ENCODE measurements at regions not wholly inside any gene's neighbourhood (a gene's known extent, or its start where the extent isn't known, plus 50 kb on each side); places are given as distances from the start of the nearest gene placed in this dataset.

GRCh38 chr22:48880749-48881148 is 946.9 kb downstream of the BRD1 start:
- no peak for TF ChIP-seq GATA3 (IDR thresholded peaks at IDR 0.05; ENCODE audit: low read depth, low read length)
- no peak for TF ChIP-seq GATA2 (IDR thresholded peaks at IDR 0.05; ENCODE audit: low read depth, low read length)
